Stimulated activated CD8-positive, alpha-beta memory T cell treated with anti-CD3 and anti-CD28 coated beads, Interleukin-15, amount 100 ng/mL, for 4 hours (primary cell): ENCODE measurements at regions not wholly inside any gene's neighbourhood (a gene's known extent, or its start where the extent isn't known, plus 50 kb on each side); places are given as distances from the start of the nearest gene placed in this dataset.

Experiments
- DNase-seq, 2 donors: peaks; one replicate each; pipeline ENCODE4 v3.0.0-alpha.2; 2020; ENCODE audit warnings: low read depth in 2 of 2

DNA sequence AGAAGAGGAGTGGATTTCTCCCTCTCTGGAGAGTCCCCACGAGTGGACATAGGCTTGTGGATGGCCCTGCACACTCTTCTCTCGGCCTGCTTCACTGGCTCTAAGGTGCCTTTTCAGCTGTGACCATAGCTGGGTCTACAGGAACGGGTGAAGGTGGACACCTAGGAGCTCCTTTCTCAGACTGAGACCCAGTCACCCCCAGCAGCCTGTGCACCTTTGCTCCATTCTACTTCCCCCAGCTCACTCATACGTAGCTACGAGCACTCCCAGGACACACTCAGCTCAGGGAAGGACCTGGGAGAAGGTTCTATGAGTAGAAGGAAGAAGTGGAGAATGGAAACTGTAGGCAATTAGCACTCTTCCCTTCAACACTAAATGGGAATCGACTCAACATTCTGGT, 272.0 kb upstream of the KLF6 start:
- no peak for DNase-seq

DNA sequence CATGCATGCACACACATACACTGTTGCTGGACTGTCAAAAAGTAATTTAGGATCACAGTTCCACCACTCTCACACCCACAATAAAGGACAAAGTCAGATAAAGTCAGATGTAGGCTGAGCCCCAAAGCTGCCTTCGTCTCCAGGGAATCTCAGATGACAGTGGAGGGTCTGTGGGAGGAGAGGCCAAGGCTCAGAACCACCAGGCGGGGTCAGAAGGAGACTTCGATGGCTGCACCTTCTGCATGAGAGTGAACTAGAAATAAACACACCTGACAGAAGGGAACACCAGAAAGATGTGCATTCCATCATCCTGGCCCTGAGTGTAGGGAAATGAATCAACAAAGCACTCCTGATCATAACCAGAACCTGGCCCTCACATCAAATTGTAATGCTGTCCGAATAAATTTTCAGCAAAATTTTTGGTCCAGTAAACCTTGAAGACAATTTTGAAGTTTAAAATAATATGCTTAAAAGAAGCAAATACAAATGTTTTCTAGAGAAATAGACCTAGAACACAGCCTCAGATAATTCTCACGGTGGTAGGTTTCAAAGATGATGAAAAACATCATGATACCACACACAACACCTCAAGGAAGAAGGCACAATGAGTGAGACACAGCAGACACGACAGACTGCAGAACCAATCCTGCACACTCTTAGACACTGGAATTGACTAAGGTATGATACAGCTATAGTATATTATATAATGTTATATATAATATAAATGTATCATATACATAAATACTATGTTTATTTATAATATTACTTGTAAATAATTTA, 269.8 kb upstream of the KLF6 start:
- DNase-seq = no peak

DNA sequence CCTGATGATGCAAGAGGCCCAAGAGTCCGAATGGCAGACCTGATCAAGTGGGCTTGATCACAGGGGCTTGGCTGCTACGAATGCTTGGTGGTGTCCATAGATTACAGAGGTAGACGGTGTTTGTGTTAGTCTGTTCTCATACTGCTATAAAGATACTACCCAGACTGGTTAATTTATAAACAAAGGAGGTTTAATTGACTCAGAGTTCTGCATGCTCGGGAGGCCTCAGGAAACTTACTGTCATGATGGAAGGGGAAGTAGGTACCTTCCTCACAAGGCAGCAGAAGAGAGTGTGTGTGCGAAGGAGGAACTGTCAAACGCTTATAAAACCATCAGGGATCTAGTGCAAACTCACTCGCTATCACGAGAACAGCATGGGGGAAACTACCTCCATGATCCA, 268.9 kb upstream of the KLF6 start:
- no peak for DNase-seq

DNA sequence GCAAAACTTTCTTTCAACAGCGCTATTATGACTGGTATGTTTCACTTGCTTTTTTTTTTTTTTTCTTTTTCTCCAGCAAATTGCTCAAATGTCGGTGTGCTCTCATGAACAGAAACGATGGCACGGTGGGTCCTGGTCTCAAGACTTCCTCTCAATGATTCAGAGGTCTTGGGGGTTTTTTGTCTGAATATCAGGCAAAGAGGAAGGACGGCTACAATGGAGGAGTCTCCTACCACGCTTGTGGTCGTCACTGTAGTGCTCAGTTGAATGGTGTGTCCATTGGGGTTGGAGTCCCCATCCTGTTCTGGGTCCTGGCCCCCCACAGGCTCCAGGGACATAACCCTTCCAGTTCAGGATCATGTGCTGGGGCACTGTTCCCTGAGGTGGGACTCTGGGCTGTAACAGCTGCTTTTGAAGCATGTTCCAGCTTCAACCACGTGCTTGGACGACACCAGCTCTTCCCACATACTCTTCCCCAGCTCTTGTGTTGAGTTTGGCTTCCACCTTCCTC, 266.7 kb upstream of the KLF6 start:
- no peak for DNase-seq

DNA sequence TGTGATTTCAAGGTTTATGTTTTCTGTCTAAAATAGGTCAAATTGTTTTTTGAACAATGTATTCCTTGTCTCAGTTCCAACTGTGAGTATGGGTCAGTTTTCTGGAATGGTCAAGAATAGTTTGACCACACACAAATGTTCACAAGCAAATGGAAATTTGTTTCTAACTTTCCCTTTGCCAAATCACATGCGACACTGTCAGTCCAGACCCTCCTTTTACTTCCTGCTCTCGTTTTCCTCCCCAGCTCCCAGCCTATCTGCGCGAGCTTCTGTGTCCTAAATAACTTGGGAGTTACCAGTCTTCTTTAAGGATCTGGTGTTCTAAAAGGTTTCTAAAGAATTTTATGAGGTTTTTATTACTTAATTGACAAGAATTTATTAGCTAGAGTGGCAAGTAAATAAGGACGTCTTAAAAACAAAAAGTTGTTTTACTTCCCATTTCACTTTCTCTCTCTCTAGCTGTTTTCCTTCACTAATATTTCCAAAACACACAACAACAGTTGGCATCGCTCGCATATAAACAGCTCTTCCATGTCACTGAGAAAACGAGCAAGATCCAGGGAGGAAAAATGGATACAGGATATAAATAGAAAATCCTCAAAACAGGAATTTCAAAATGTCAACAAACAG, 266.1 kb upstream of the KLF6 start:
- no peak for DNase-seq

DNA sequence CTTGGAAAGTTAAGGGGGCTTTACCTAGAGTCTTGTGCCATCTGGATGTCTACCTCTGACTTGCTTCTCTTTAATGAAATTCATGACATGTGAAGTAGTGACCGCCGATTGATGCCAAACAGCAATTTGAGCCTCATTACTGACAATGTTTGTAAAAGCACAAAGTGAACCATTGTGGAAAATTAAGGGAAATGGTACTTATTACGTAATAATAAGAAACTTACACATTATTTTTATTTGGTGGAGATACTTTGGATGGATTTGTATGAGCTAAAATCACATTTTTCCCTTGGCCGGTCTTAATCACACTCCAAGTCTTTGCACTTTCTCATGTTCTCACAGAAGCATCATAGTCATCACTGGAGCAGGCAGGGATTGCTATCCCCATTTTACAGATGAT, 265.1 kb upstream of the KLF6 start:
- DNase-seq = no peak

DNA sequence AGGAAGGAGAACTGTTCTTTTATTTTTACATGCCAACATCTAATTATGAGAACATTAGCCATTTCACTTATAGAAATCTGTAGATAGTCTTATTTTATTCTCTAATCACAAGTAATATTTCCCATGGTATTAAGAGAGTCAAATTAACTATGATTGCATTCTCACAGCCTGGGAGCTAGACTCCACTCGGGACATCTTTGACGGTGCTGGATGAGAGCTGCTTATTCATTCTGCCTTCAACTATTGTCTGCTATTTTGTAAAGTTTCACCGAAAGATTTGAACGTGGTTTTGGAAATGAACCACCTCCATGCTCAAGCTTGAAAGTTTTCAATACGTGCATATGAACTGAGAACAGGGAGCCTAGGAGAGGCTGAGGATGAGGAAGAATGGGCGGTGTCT, 264.3 kb upstream of the KLF6 start:
- no peak for DNase-seq

DNA sequence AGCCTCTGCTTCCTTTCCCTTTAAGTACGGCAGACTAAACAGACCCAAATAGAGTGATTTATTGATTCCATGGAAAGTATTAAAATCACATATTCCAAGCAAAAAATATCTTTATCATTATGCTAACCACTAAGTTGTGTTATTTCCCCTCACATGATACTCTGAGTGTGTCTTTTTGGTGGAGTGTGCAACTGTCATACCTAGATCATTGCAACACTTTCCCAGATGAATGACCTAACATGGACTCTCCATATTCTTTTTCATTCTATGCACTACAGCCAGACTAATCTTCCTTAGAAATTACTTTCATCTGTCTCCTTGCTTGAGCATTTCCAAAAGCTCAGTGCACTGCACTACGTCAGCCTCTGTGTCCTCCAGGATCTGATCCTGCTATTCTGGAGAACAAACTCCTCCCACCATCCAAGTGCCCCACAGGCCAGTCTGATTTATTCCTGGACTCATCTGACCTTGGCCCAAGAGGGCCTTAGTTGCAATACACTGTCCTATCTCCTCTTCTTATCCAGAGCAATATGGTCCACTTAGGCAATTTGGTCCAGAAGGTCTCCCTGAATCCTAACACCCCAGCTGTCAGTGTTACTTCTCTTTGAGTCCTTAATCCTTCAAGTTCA, 263.3 kb upstream of the KLF6 start:
- no peak for DNase-seq

DNA sequence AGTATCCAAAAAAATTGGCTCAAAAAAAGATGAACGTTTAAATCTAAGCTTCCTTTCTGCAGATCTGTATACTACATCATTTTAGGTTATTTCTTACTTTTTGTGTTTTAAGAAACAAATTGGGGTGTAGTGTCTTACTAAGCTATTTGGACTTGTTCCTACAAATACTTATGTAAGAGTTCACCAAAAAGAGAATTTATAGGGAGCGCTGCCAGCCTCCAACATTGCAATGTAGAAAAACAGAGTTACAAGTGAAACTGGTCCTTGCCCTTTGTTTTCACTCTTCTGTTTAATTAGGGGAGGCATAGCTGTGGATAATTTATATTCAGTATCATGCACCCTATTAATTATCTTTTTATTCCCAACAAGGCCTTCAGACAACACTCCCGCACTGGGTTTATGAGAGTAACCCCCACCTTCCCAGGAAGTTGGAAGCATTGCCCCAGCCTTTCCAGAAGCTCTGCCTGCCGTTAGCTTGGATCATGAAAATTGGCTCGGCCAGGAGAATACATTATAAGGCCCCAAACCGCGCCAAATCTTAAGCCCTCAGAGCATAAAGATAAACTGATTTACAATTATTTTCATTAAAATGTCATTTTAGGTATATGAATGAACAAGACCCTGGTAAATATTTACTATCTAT, 261.8 kb upstream of the KLF6 start:
- DNase-seq = no peak

DNA sequence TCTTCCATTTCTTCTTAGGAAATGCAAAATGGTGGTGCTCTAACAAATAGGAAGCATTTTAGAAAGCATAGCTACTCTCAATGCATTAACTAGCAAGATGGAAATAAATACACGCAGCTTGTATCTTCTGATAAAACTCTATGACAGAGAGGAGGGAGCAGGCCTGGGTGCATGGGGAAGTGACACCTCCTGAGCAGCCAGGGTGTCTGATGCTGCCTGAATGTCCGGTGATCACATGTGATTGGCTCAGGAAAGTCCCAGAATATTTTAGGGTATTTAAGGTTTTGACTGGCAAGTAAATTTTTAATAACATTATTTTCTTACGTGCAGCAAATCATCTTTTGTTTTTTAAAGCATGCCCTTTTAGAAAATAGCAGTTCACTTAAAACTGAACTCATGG, 261.0 kb upstream of the KLF6 start:
- DNase-seq = no peak

DNA sequence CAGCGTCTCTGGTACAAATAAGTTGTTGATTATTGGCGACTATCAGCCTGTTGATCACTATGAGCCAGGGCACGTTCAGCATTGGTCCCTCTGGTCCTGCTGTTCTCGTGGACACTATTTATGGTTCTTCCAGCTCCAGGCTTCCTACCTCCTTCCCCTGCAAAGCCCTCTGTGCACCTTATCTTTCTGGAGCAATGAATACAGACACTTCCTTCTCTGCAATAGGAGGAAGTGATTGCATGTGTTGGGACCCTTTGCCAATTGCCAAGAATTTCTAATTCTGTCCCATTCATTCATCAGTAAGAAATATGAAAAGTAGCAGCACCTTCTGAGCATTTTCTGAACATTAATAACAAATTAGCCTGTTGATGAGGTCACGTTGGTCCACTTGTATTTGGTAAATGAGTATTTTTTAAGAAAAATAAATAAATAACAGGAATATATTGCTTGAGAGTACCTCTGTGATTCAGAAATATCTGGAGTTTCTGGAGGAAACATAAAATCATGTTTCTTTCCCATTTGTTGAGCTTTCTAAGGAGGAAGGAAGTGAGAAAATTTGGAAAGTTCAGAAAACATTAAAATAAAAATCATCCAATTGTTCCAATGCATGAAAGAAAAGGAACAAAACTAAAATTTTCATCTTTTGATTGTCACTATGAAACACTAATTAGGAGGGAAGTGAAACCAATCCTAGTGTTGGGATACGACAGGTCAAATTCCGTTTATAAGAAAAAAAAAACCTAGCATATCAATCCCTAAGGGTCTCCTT, 259.1 kb upstream of the KLF6 start:
- DNase-seq = no peak

DNA sequence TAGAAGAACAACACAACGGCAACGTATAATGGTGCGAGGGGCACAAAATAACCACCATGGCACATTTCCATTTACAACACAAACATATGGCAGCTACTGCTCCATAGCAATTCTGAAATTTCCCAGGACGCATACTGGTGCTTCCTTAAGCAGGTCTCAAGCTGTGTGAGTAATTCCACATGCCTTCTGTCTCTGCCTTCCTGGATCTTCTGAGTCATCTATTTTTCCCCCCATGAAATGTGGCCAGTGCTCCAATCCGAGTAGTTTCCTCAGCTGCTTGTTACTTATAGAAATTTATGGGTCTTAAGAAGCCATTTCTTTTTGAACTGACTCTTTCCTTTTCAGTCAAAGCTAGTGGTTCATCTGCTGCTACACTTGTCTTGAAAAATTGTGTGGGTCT, 256.6 kb upstream of the KLF6 start:
- DNase-seq = no peak

DNA sequence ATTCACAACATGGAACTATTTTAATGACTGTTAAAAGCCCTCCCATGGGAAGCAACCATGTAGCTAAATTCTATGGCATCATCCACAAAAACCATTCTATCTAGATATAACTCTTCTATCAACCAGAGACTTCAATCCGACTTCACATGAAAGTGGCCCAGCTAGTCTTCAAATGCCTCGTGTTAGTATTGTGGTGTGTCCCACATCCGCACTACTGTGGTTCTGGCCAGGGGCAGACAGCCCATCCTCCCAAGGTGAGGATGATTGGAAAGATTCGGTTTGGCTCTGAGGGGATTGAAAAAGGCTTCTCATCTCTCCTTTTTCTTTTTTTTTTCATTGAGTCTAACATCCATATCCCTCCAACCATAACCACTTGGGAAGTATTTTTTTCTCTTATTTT, 253.0 kb upstream of the KLF6 start:
- DNase-seq = no peak

DNA sequence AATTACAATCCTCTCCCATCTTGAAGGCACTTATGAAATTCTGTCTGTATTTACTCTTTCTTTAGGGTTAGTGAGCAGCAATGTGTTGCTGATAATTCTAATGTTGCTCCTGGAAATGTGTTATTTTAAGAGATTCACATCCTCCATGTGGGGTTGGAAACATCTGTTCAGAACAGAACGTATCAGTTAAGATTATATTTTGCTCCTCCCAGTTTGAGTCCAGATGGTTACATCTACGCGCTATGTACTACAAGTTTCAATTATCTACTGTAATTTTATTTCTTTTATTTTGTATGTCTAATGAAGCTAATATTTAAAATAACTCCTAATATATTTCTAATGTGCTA, 250.6 kb upstream of the KLF6 start:
- no peak for DNase-seq

DNA sequence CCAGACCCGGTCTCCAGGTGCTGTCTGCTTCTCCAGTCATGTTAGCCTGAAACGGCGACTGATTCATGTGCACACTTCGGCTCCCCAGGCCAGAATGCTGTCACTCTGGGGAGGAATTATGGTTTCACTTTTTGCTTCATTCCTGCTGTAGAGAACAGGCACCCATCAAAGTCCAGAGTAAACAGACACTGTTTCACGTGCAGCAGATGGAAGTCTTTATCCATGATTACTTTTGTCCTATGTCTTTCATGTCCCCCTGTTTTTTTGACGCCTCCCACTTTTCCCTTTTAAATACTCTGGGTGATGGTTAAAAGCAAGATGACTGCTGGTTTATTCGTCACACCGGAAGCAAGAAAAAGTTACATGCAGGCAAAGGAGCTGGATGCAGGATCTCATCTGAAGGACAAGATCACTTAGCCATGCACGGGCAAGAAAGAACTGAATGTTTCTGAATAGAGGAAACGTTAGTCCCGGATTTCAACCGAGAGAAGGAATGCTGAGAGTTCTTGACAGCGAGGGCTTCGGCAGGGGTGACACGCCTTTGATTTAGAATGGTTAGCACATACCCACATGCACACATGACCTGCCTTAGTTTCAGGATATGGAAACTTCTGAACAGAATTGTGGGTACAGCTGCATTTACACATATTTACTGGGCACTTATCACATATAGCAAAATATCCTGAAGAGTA, 250.0 kb upstream of the KLF6 start:
- DNase-seq = no peak

DNA sequence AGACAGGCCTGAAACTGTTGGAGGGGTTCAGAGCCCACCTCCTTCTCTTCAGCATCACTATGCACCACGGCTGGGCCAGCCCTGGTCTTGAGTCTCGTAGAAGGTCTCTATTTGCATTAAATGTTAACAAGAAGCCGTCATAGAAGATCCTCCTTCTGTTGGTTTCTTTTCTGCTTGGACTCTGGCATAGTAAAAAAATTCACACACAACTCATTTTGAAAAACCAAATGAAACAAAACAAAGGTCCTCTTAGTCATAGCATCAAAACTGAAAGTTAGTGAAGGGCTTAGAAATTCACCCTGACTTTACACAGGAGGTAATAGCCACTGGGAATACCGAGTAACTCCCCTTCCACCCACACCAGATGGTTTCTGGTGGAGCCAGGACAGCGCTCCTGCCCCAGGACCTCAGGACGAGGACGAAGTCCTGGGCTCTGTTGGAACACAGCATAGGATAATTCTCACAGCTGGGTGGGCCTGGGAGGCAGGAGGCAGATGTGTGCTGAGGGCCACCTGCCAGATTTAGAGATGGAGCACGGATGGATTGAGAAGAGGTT, 248.4 kb upstream of the KLF6 start:
- DNase-seq = no peak

DNA sequence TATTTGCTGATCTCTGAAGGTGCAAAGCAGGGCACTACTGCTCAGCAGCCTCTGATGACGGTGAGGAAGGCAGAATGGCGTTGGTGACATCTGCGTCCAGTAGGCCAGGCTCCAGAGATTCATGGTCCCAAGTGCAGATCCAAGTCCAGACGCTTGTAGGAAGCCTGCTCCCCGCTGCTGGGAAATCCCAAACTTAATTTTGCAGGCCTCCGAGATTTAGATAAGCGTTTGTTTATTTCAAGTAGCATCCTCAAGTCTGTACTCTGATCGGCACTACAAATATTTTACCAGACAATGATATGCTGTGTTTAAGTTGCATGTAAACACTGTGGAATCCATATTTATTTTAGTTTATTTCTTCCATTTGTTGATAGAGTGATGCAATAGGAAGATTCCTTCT, 244.9 kb upstream of the KLF6 start:
- DNase-seq = no peak

DNA sequence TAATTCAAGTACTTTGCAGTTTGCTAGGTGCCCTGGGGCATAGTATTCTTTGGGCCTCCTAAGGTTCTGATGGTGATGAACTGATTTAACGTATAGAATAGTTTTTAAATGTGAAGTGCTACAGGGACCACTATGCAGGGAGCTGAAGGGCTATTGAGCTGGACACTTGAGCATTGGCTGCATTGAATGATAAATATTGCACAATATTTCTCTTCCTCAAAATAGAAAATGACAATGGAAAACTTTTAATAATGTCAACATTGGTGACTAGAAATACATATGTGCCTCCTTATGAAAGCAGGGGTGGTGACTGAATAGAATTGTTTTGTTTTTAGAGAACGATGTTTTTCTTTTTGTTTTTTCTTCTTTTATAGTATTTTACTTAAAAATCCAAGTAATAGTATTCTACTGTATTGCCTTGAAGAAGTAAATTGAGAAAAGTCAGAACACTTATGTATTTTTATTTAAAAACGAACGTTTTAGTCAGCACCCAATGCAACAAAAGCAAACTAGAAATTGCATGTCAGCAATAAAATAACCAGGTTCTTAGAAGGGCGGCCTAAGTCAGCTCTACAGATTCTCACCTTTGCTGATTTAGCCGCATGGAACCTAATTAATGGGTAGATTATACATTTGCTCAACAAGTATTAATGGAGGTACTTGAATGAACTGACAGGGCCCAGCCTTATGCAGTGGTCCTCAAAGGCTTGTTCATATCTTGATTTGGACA, 244.0 kb upstream of the KLF6 start:
- DNase-seq = no peak

DNA sequence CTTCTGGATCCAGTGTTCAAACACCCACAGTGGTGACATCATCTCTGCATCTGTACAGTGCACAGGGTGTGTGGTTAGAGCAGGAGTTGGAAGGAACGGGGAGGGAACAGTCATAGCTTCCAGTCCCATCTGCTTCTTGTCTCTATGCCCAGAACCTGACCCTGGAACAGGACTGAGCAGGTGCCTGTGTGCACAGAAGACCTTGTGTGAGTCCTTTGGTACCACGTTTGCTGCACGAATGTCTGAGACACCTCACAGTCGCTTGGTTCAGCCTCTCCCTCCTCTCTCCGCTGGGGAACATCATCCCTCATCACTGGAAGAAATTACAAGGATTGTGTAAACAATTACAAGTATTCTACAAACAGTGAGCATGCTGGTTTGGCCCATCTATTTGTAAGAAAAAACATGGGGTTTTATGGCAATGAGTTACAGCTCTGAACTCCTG, 243.0 kb upstream of the KLF6 start:
- DNase-seq = no peak

DNA sequence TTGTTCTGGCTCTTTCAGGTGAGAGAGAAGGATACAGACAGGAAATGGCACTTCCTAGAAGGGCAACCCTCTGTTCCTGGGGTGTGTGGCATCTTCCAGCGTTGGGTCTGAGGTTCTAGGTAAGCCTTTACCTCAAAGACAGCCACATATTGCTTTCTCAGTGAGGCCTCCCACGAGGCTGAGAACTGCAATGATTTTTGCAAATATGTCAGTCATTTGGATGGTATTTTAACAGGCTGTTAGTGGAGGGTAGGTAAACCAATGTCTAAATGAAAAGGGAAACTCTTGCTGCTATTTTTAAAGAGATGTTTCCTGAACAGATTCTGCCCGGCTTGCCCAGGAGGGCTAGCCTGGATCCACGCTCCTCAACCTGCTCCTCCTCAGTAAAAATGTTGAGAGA, 240.3 kb upstream of the KLF6 start:
- no peak for DNase-seq
